ENCODE measurements at regions not wholly inside any gene's neighbourhood (a gene's known extent, or its start where the extent isn't known, plus 50 kb on each side); places are given as distances from the start of the nearest gene placed in this dataset.

DNA sequence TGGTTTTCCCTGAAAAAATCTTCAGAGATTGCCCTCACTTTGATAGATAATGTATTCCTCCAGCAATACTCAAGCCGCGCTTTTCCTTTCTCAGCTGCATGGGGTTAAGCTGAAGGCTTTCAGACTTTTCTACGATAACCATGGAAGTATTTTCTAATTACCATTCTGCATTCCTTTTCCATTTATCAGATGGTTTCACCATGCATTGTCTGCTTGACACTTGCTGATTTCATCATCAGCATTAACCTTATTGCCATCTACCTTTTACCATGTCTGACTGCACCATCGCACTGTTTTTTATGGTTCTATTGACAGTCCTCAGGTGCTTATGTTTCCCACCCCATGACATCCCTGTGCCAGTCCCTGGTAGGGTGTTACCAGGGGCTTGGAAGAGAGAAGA is 91.6 kb downstream of the DMAC1 start:
- TF ChIP-seq CTCF (optimal IDR thresholded peaks at IDR 0.05 in 1 of 3, IDR thresholded peaks at IDR 0.05 in 1 of 3, conservative IDR thresholded peaks at IDR 0.05 in 1 of 3; ENCODE audit: extremely low read depth in 1 of 3, insufficient read depth in 2 of 3, low read length in 3 of 3) (no peak), EZH2 (IDR thresholded peaks at IDR 0.05; ENCODE audit: low read length) (no peak)

All from keratinocyte (primary cell).